Left ventricle myocardium inferior (tissue), 1 donor: ENCODE measurements at regions not wholly inside any gene's neighbourhood (a gene's known extent, or its start where the extent isn't known, plus 50 kb on each side); places are given as distances from the start of the nearest gene placed in this dataset.

ENCODE experiments used
- DNase-seq: peaks from one replicate; pipeline ENCODE4 v3.0.0-alpha.2; 2020
- H3K27ac ChIP-seq: fragments of 200-600 bp; replicated peaks from 2 replicates; pipeline ENCODE4 v1.8.0; 2021
- H3K27me3 ChIP-seq: fragments of 200-600 bp; 2 replicates; pipeline ENCODE4 v1.8.0; 2021; ENCODE audit warnings: low read depth
- H3K36me3 ChIP-seq: fragments of 200-600 bp; 2 replicates; pipeline ENCODE4 v1.8.0; 2021
- H3K4me1 ChIP-seq: fragments of 200-600 bp; 2 replicates; pipeline ENCODE4 v1.8.0; 2021
- H3K4me3 ChIP-seq: fragments of 200-600 bp; 2 replicates; pipeline ENCODE4 v1.8.0; 2021; ENCODE audit warnings: mild to moderate bottlenecking, moderate library complexity
- H3K9me3 ChIP-seq: fragments of 200-600 bp; replicated peaks from 2 replicates; pipeline ENCODE4 v1.8.0; 2021
- intact Hi-C: fragments of 100-400 bp; cut with micrococcal nuclease; formaldehyde crosslinking; loops from one replicate; pipeline ENCODE4 v1.11.0; 2022
- TF ChIP-seq, protein P1 (sequence below): fragments of 200-600 bp; IDR thresholded peaks from 2 replicates; pipeline ENCODE4 v1.8.0; 2021; ENCODE audit warnings: antibody characterized with exemption, mild to moderate bottlenecking, borderline replicate concordance
- donor health status: DM: no; HTN: yes; CAD: no; lungs with severe emphysema.

DNA sequence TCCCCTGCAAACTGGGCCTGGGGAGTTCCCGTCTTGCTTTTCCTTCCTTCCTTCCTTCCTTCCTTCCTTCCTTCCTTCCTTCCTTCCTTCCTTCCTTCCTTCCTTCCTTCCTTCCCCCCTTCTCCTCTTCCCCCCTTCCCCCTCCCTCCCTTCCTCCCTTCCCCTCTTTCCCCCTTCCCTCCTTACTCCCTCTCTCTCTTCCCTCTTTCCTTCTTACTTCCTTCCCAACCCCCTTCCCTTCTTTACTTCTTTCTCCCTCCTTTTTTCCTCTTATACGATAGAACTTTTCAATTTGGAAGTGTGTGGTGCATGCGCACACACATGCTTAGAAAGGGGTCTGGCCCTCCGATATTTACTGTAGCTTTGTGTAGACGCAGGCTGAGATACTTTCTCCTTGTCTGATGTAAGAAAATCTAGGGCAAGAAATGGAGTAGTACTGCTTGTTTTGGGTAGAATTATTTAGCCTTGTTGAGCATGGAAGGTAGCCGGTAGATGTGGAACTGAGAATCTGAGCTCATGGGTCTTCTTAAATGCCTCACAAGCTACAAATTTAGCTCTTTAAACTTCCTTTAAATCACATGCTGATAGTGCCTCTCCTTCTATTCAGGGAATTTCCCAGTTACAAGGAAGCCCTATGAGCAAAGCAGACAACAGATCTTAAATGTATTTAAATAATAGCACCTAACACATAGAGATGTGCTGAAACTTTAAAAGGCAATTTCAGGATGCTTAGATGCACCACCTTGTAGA is 189.6 kb downstream of the GPAT3 start:
- Histone ChIP-seq H3K4me3 (no peak overlapping the region), H3K27ac (no peak overlapping the region), H3K27me3 (no peaks in the 10 kb centered on the region), H3K9me3 (peaks cover 9% of the 10 kb centered on the region), H3K36me3 (no peaks in the 10 kb centered on the region), H3K4me1 (no peaks in the 10 kb centered on the region)
- DNase-seq = no peak
- intact Hi-C loops = no loop called here
- TF ChIP-seq, protein P1, sequence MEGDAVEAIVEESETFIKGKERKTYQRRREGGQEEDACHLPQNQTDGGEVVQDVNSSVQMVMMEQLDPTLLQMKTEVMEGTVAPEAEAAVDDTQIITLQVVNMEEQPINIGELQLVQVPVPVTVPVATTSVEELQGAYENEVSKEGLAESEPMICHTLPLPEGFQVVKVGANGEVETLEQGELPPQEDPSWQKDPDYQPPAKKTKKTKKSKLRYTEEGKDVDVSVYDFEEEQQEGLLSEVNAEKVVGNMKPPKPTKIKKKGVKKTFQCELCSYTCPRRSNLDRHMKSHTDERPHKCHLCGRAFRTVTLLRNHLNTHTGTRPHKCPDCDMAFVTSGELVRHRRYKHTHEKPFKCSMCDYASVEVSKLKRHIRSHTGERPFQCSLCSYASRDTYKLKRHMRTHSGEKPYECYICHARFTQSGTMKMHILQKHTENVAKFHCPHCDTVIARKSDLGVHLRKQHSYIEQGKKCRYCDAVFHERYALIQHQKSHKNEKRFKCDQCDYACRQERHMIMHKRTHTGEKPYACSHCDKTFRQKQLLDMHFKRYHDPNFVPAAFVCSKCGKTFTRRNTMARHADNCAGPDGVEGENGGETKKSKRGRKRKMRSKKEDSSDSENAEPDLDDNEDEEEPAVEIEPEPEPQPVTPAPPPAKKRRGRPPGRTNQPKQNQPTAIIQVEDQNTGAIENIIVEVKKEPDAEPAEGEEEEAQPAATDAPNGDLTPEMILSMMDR = no peak

- TF ChIP-seq, protein P1 = no peak
- intact Hi-C loops = no loop called here
- Histone ChIP-seq H3K27me3 (no peaks in the 10 kb centered on the region), H3K36me3 (no peaks in the 10 kb centered on the region), H3K9me3 (peaks cover 2% of the 10 kb centered on the region), H3K4me3 (no peak overlapping the region), H3K27ac (no peak overlapping the region), H3K4me1 (no peaks in the 10 kb centered on the region)
- no peak for DNase-seq
Observed at GRCh38 chr4:83724485-83725335, 188.8 kb downstream of the GPAT3 start.

DNA sequence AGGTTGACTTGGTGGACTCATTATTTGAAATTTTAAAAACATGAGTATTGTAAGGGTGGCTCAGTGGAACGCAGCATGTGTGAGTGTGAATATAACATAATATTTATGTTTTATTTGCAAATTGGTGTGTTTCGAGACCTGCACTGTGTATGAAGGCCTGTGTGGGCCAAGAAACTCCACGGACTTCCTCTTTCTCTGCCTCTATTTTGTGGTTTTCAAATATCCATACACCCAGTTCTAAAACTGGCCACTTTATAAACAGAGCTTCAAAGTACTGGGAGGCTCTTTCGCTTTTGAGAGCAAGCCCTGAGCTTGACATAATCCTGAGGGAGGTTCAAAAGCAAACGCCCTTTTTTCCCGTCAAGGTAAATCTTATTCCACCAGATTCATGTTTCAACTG is 187.7 kb downstream of the GPAT3 start:
- Histone ChIP-seq H3K4me3 (no peak overlapping the region), H3K27ac (no peak overlapping the region)
- TF ChIP-seq, protein P1 = no peak

GRCh38 chr4:83722730-83723269 is 186.9 kb downstream of the GPAT3 start:
- no peak overlapping the region for H3K27ac ChIP-seq
- DNase-seq = no peak
- TF ChIP-seq, protein P1 = no peak
- no peaks in the 10 kb centered on the region for H3K9me3 ChIP-seq
- no peak overlapping the region for H3K4me3 ChIP-seq
- H3K27me3 ChIP-seq = no peaks in the 10 kb centered on the region
- intact Hi-C loops = no loop called here
- H3K36me3 ChIP-seq = no peaks in the 10 kb centered on the region
- no peaks in the 10 kb centered on the region for H3K4me1 ChIP-seq

More for the DNA sequence above, 187.7 kb downstream of the GPAT3 start:
- H3K36me3 ChIP-seq = no peaks in the 10 kb centered on the region
- H3K4me1 ChIP-seq = no peaks in the 10 kb centered on the region
- no peaks in the 10 kb centered on the region for H3K27me3 ChIP-seq
- intact Hi-C loops = no loop called here
- no peaks in the 10 kb centered on the region for H3K9me3 ChIP-seq
- no peak for DNase-seq

- Histone ChIP-seq H3K27me3 (no peaks in the 10 kb centered on the region), H3K4me1 (no peaks in the 10 kb centered on the region), H3K36me3 (no peaks in the 10 kb centered on the region), H3K9me3 (no peaks in the 10 kb centered on the region), H3K4me3 (no peak overlapping the region), H3K27ac (no peak overlapping the region)
- TF ChIP-seq, protein P1 = no peak
- intact Hi-C loops = no loop called here
- no peak for DNase-seq
Observed at GRCh38 chr4:83716874-83717273, 181.0 kb downstream of the GPAT3 start.
